H1 (cell line): ENCODE measurements at regions not wholly inside any gene's neighbourhood (a gene's known extent, or its start where the extent isn't known, plus 50 kb on each side); places are given as distances from the start of the nearest gene placed in this dataset.

Source experiments
- CTCF ChIA-PET: fragments of 300-600 bp; sonication (Branson Sonifier 250); formaldehyde crosslinking; loops from one replicate; lab custom pipeline; 2021; ENCODE audit not compliant: partially characterized antibody; lab: Charles Lee
- POLR2A ChIA-PET: fragments of 300-600 bp; sonication (Branson Sonifier 250); formaldehyde crosslinking; loops from one replicate; lab custom pipeline; 2021; ENCODE audit warnings: inconsistent platforms; ENCODE audit not compliant: partially characterized antibody; lab: Charles Lee
- DNase-seq, 2 experiments: peaks; one replicate each; pipeline versions ENCODE4 v3.0.0 to v3.0.0-alpha.2; 2010 to 2022; ENCODE audit warnings: low spot score in 2 of 2, low read depth in 1 of 2, mixed read lengths in 1 of 2
- FAIRE-seq: peaks from 2 replicates; lab custom pipeline; 2011; peaks lifted over from hg19 to GRCh38; lab: Jason Lieb, UNC
- H2AFZ ChIP-seq: 2 replicates; pipeline ENCODE4 v1.8.1; 2012; ENCODE audit warnings: low read length, inconsistent platforms
- H2AK5ac ChIP-seq: 2 replicates; pipeline ENCODE4 v1.6.1; 2013; ENCODE audit warnings: low read depth, low read length
- H2BK120ac ChIP-seq: replicated peaks from 2 replicates; pipeline ENCODE3; 2013; ENCODE audit warnings: low read depth, low read length, inconsistent platforms
- H2BK12ac ChIP-seq: 2 replicates; pipeline ENCODE4 v1.6.1; 2013; ENCODE audit warnings: low read depth, low read length
- H2BK15ac ChIP-seq: 2 replicates; pipeline ENCODE4 v1.6.1; 2013; ENCODE audit warnings: low read length
- H2BK20ac ChIP-seq: 2 replicates; pipeline ENCODE4 v1.6.1; 2013; ENCODE audit warnings: low read length
- H2BK5ac ChIP-seq: 2 replicates; pipeline ENCODE4 v1.6.1; 2013; ENCODE audit warnings: low read depth, low read length
- H3K14ac ChIP-seq: 2 replicates; pipeline ENCODE4 v1.6.1; 2013; ENCODE audit warnings: inconsistent platforms; ENCODE audit not compliant: insufficient read length
- H3K18ac ChIP-seq: 2 replicates; pipeline ENCODE4 v1.6.1; 2013; ENCODE audit warnings: low read length; ENCODE audit errors: extremely low read depth
- H3K23ac ChIP-seq: 2 replicates; pipeline ENCODE4 v1.6.1; 2013; ENCODE audit warnings: inconsistent platforms; ENCODE audit not compliant: insufficient read length
- H3K23me2 ChIP-seq: 2 replicates; pipeline ENCODE4 v1.6.1; 2013; ENCODE audit warnings: low read depth, low read length
- H3K27ac ChIP-seq: 2 replicates; pipeline ENCODE4 v1.6.1; 2011; ENCODE audit warnings: low read depth, low read length, inconsistent platforms
- H3K27me3 ChIP-seq, 4 experiments: replicated peaks in 1 of 4; 1 replicate in 1 of 4; 2 replicates in 3 of 4; pipeline versions ENCODE4 v1.6.1 to v1.8.1; 2011 to 2013; ENCODE audit warnings: low read length in 3 of 4, mild to moderate bottlenecking in 3 of 4, inconsistent platforms in 2 of 4, mixed read lengths in 2 of 4, moderate library complexity in 1 of 4; ENCODE audit not compliant: control insufficient read depth in 3 of 4, insufficient read depth in 3 of 4; ENCODE audit errors: extremely low read depth in 1 of 4
- H3K36me3 ChIP-seq, 4 experiments: 2 replicates each; pipeline versions ENCODE4 v1.6.1 to v1.8.1; 2011 to 2013; ENCODE audit warnings: mild to moderate bottlenecking in 4 of 4, low read length in 3 of 4, moderate library complexity in 2 of 4, control low read depth in 1 of 4, inconsistent platforms in 1 of 4; ENCODE audit not compliant: insufficient read depth in 4 of 4, control insufficient read depth in 2 of 4
- H3K4ac ChIP-seq: replicated peaks from 2 replicates; pipeline ENCODE3; 2013; ENCODE audit warnings: low read length, low read depth, mixed read lengths, inconsistent platforms; ENCODE audit not compliant: insufficient read length
- H3K4me1 ChIP-seq, 4 experiments: replicated peaks in 1 of 4; 1 replicate in 1 of 4; 2 replicates in 3 of 4; pipeline versions ENCODE4 v1.6.1 to v1.8.1; 2011 to 2013; ENCODE audit warnings: low read length in 3 of 4, inconsistent platforms in 2 of 4, mixed read lengths in 1 of 4; ENCODE audit not compliant: insufficient read depth in 4 of 4, control insufficient read depth in 3 of 4
- H3K4me2 ChIP-seq, 2 experiments: 2 replicates each; pipeline versions ENCODE4 v1.6.1 to v1.8.1; 2011 to 2013; ENCODE audit warnings: low read depth in 2 of 2, low read length in 2 of 2, control low read depth in 1 of 2, inconsistent platforms in 1 of 2, mild to moderate bottlenecking in 1 of 2; ENCODE audit not compliant: insufficient read depth in 1 of 2
- H3K4me3 ChIP-seq, 4 experiments: fragments of 200-600, 300-600 bp in 1 of 4; sonication (generic), shearing (Covaris generic), sonication (Bioruptor Twin) in 1 of 4; 2 replicates each; pipeline versions ENCODE4 v1.5.1 to v1.8.1; 2011 to 2016; ENCODE audit warnings: low read length in 4 of 4, low read depth in 3 of 4, control low read depth in 2 of 4, inconsistent platforms in 2 of 4, mild to moderate bottlenecking in 2 of 4, mixed read lengths in 1 of 4, moderate library complexity in 1 of 4; ENCODE audit not compliant: insufficient read depth in 2 of 4; ENCODE audit errors: extremely low read depth in 1 of 4
- H3K56ac ChIP-seq: replicated peaks from 2 replicates; pipeline ENCODE3; 2013; ENCODE audit warnings: low read depth, mild to moderate bottlenecking, mixed read lengths, low read length, inconsistent platforms; ENCODE audit not compliant: insufficient read length
- H3K79me1 ChIP-seq: 2 replicates; pipeline ENCODE4 v1.6.1; 2013; ENCODE audit warnings: low read depth, low read length, control low read depth
- H3K79me2 ChIP-seq, 2 experiments: 2 replicates each; pipeline versions ENCODE4 v1.6.1 to v1.8.1; 2012 to 2013; ENCODE audit warnings: low read length in 2 of 2, mild to moderate bottlenecking in 2 of 2, inconsistent platforms in 1 of 2; ENCODE audit not compliant: insufficient read depth in 2 of 2, control insufficient read depth in 1 of 2
- H3K9ac ChIP-seq, 4 experiments: replicated peaks in 1 of 4; 1 replicate in 1 of 4; 2 replicates in 3 of 4; pipeline versions ENCODE4 v1.6.1 to v1.8.1; 2011 to 2013; ENCODE audit warnings: low read depth in 3 of 4, low read length in 3 of 4, control low read depth in 2 of 4, mild to moderate bottlenecking in 2 of 4, moderate library complexity in 2 of 4, inconsistent platforms in 1 of 4; ENCODE audit errors: extremely low read depth in 1 of 4
- H3K9me3 ChIP-seq, 2 experiments: 2 replicates each; pipeline versions ENCODE4 v1.6.1 to v1.8.1; 2012 to 2013; ENCODE audit warnings: mild to moderate bottlenecking in 2 of 2, moderate library complexity in 2 of 2, control low read depth in 1 of 2, inconsistent platforms in 1 of 2, low read depth in 1 of 2, low read length in 1 of 2, mixed read lengths in 1 of 2; ENCODE audit not compliant: insufficient read depth in 2 of 2
- H4K20me1 ChIP-seq, 2 experiments: replicated peaks in 1 of 2; 2 replicates each; pipeline versions ENCODE3 to v1.8.1; 2011 to 2013; ENCODE audit warnings: inconsistent platforms in 2 of 2, low read length in 2 of 2, mild to moderate bottlenecking in 1 of 2; ENCODE audit not compliant: insufficient read depth in 2 of 2, control insufficient read depth in 1 of 2
- H4K5ac ChIP-seq: 2 replicates; pipeline ENCODE4 v1.6.1; 2013; ENCODE audit warnings: low read length, low read depth, mixed read lengths, inconsistent platforms; ENCODE audit not compliant: insufficient read length
- H4K8ac ChIP-seq: 2 replicates; pipeline ENCODE4 v1.8.0; 2013; ENCODE audit warnings: mild to moderate bottlenecking, moderate library complexity, low read length, inconsistent platforms; ENCODE audit not compliant: insufficient read depth; ENCODE audit errors: extremely low read depth
- H4K91ac ChIP-seq: replicated peaks from 2 replicates; pipeline ENCODE3; 2013; ENCODE audit warnings: low read length, mixed read lengths, inconsistent platforms; ENCODE audit not compliant: insufficient read length
- EGR1 ChIP-seq: IDR thresholded peaks from 2 replicates; pipeline ENCODE4 v1.6.1; 2011; ENCODE audit warnings: low read depth, low read length, borderline replicate concordance
- ZNF274 ChIP-seq: IDR thresholded peaks from 2 replicates; pipeline ENCODE4 v1.7.0; 2012; ENCODE audit warnings: low read length, borderline replicate concordance; ENCODE audit errors: extremely low read depth
- WGBS, 2 experiments: shearing (Covaris generic) in 1 of 2; methylation state at CpG; one replicate each; pipeline versions ENCODE4 v1.1.6 to v1.1.7; 2013 to 2015; ENCODE audit warnings: low lambda C conversion rate in 2 of 2, mixed read lengths in 2 of 2, inconsistent platforms in 1 of 2, low coverage in 1 of 2, missing lambda C conversion rate in 1 of 2; ENCODE audit not compliant: insufficient replicate concordance in 2 of 2, insufficient coverage in 1 of 2, insufficient read length in 1 of 2; ENCODE audit errors: extremely low coverage in 1 of 2, missing lambda C conversion rate in 1 of 2; 5-methylcytosine and 5-hydroxymethylcytosine counted together

DNA sequence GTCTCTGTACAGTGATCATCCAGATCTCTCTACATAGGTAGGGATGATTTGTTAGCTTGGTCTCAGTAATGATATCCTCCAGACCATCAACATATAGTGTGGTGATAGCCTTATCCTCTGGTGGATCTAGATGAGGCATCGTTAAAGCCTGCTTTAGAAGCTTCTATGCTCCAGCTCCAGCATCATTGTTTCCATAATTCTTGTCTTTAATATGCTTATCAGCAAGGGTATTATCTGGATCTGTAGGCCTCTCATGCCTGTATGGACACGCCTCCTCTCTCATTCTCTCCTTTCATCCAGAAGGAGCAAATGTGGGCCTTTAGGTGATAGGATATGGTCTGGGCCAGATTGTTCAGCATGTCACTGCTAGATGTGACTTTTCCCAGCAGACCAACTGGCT lies 234.5 kb upstream of the CHST9 start:
- CTCF ChIA-PET: interaction anchor here (0.8 to 1.2 kb wide), 2 partner anchors 8 to 191 kb away, joined by 3 to 4 read pairs; no protein-coding TSS in a partner anchor
- H3K4me1 ChIP-seq: no peaks in the 10 kb centered on the region

More for the DNA sequence above, 234.5 kb upstream of the CHST9 start:
- Histone ChIP-seq H3K18ac (no peak overlapping the region), H2AK5ac (no peak overlapping the region), H2BK20ac (no peak overlapping the region), H3K79me1 (no peaks in the 10 kb centered on the region), H4K5ac (no peak overlapping the region), H2BK12ac (no peak overlapping the region), H3K4ac (no peak overlapping the region), H2BK15ac (no peak overlapping the region), H3K36me3 (no peaks in the 10 kb centered on the region), H2AFZ (no peak overlapping the region), H3K4me2 (no peak overlapping the region), H3K4me3 (no peak overlapping the region), H3K9ac (no peak overlapping the region), H4K91ac (no peak overlapping the region), H2BK120ac (no peak overlapping the region), H3K23ac (no peak overlapping the region), H3K27ac (no peak overlapping the region), H4K20me1 (no peaks in the 10 kb centered on the region), H4K8ac (no peak overlapping the region), H3K56ac (no peak overlapping the region), H3K27me3 (no peaks in the 10 kb centered on the region), H3K14ac (no peak overlapping the region), H3K9me3 (no peaks in the 10 kb centered on the region), H3K79me2 (no peaks in the 10 kb centered on the region), H3K23me2 (no peaks in the 10 kb centered on the region), H2BK5ac (no peak overlapping the region)
- no peak for FAIRE-seq
- no peak for DNase-seq
- TF ChIP-seq EGR1 (no peak), ZNF274 (no peak)
- WGBS, 2 experiments: 94% methylated on average over 2 of the region's 2 CpGs; no CpG with 5 or more reads in 1 of the 2 experiments
- POLR2A ChIA-PET: no interaction called here
